Fibroblast of villous mesenchyme (primary cell): ENCODE measurements at regions not wholly inside any gene's neighbourhood (a gene's known extent, or its start where the extent isn't known, plus 50 kb on each side); places are given as distances from the start of the nearest gene placed in this dataset.

Source experiments
- DNase-seq: peaks from one replicate; pipeline ENCODE4 v3.0.0-alpha.2; 2010; ENCODE audit warnings: low read depth
- H3K4me3 ChIP-seq: 2 replicates; pipeline ENCODE4 v1.5.1; 2011; ENCODE audit warnings: low read depth, mild to moderate bottlenecking, low read length
- CTCF ChIP-seq: IDR thresholded peaks from 2 replicates; pipeline ENCODE4 v1.5.1; 2012; ENCODE audit warnings: low read depth, mild to moderate bottlenecking, low read length; ENCODE audit not compliant: insufficient read depth

- TF ChIP-seq CTCF = no peak
- no peak overlapping the region for H3K4me3 ChIP-seq
- no peak for DNase-seq
Observed at GRCh38 chr3:27571345-27571744, 87.2 kb upstream of the SLC4A7 start.

- no peak for DNase-seq
- TF ChIP-seq CTCF = no peak
- H3K4me3 ChIP-seq = no peak overlapping the region
Observed at GRCh38 chr3:27570421-27571106, 86.4 kb upstream of the SLC4A7 start.

GRCh38 chr3:27568393-27568792, 84.2 kb upstream of the SLC4A7 start:
- no peak for TF ChIP-seq CTCF
- DNase-seq = peak; percentile 51
- no peak overlapping the region for H3K4me3 ChIP-seq

GRCh38 chr3:27567251-27567650, 83.1 kb upstream of the SLC4A7 start:
- TF ChIP-seq CTCF = no peak
- H3K4me3 ChIP-seq = no peak overlapping the region
- DNase-seq = no peak

- no peak for DNase-seq
- no peak overlapping the region for H3K4me3 ChIP-seq
- no peak for TF ChIP-seq CTCF
Observed at GRCh38 chr3:27565201-27565852, 81.1 kb upstream of the SLC4A7 start.

- no peak overlapping the region for H3K4me3 ChIP-seq
- TF ChIP-seq CTCF = no peak
- DNase-seq = no peak
Observed at GRCh38 chr3:27561576-27561975, 77.4 kb upstream of the SLC4A7 start.
